A673 (cell line): ENCODE measurements at regions not wholly inside any gene's neighbourhood (a gene's known extent, or its start where the extent isn't known, plus 50 kb on each side); places are given as distances from the start of the nearest gene placed in this dataset.
A peak's percentile ranks its signal among the peaks of the same experiment; 100 is the strongest.
"Not testable (repeated sequence)": the region's sequence is repeated elsewhere in the genome, so short reads cannot be mapped to it uniquely, and the experiment has no call there.

Experiments
- BruUV-seq: library from RNA; stranded (reverse); fragments of 400-500 nt; replicated peaks from 2 replicates; lab custom pipeline; 2021; lab: Mats Ljungman, UMichigan
- CTCF ChIA-PET: fragments of 300-600 bp; sonication (Branson Sonifier 250); formaldehyde crosslinking; loops from one replicate; lab custom pipeline; 2022; ENCODE audit warnings: antibody characterized with exemption; lab: Charles Lee
- POLR2A ChIA-PET: fragments of 300-600 bp; sonication (Branson Sonifier 250); formaldehyde crosslinking; loops from one replicate; lab custom pipeline; 2022; ENCODE audit warnings: antibody characterized with exemption; ENCODE audit not compliant: low non-redundant PET; lab: Charles Lee
- DNase-seq: peaks from one replicate; pipeline ENCODE4 v3.0.0-alpha.2; 2015; ENCODE audit warnings: low spot score
- H3K27ac ChIP-seq: fragments of 200-600 bp; sonication (generic); 2 replicates; pipeline ENCODE4 v1.5.1; 2016; ENCODE audit warnings: mixed run types, low read depth, mild to moderate bottlenecking, mixed read lengths, antibody characterized with exemption, low read length; ENCODE audit not compliant: poor library complexity, severe bottlenecking
- H3K27me3 ChIP-seq: fragments of 200-600 bp; sonication (generic); replicated peaks from 2 replicates; pipeline ENCODE4 v1.6.1; 2017; ENCODE audit warnings: mixed run types, low read depth, mild to moderate bottlenecking, mixed read lengths, antibody characterized with exemption, low read length; ENCODE audit not compliant: insufficient read depth, poor library complexity
- H3K36me3 ChIP-seq: fragments of 200-600 bp; sonication (generic); 2 replicates; pipeline ENCODE4 v1.6.1; 2016; ENCODE audit warnings: mixed run types, mild to moderate bottlenecking, mixed read lengths, antibody characterized with exemption, low read length; ENCODE audit not compliant: insufficient read depth, poor library complexity, severe bottlenecking
- H3K4me1 ChIP-seq: fragments of 200-600 bp; sonication (generic); 2 replicates; pipeline ENCODE4 v1.6.1; 2017; ENCODE audit warnings: mixed run types, mild to moderate bottlenecking, mixed read lengths, antibody characterized with exemption, low read length; ENCODE audit not compliant: insufficient read depth, poor library complexity, severe bottlenecking
- H3K4me3 ChIP-seq: fragments of 200-600 bp; sonication (generic); 2 replicates; pipeline ENCODE4 v1.5.1; 2016; ENCODE audit warnings: low read depth, mixed run types, mild to moderate bottlenecking, mixed read lengths, low read length; ENCODE audit not compliant: poor library complexity, severe bottlenecking
- H3K9me3 ChIP-seq: fragments of 200-600 bp; sonication (generic); 2 replicates; pipeline ENCODE4 v1.6.1; 2016; ENCODE audit warnings: mixed run types, low read depth, mild to moderate bottlenecking, mixed read lengths, antibody characterized with exemption, low read length; ENCODE audit not compliant: poor library complexity, severe bottlenecking
- CTCF ChIP-seq: fragments of 300-800, 200-600 bp; sonication (generic); conservative IDR thresholded peaks from 2 replicates; pipeline ENCODE4 v1.5.1; 2017; ENCODE audit warnings: low read depth, mild to moderate bottlenecking, antibody characterized with exemption, low read length, moderate library complexity, mixed read lengths
- EZH2 ChIP-seq: fragments of 200-600 bp; sonication (generic); IDR thresholded peaks from 2 replicates; pipeline ENCODE4 v1.6.1; 2017; ENCODE audit warnings: borderline replicate concordance, low read depth, mild to moderate bottlenecking, mixed read lengths, antibody characterized with exemption, low read length; ENCODE audit not compliant: poor library complexity, severe bottlenecking
- intact Hi-C: fragments of 100-400 bp; cut with micrococcal nuclease; formaldehyde crosslinking; loops from one replicate; pipeline ENCODE4 v1.10.0; 2022; ENCODE audit not compliant: unreplicated experiment

GRCh38 chr20:54347166-54347833, 128.1 kb upstream of the DOK5 start:
- Histone ChIP-seq H3K36me3 (no peaks in the 10 kb centered on the region), H3K4me1 (peaks cover 43% of the 10 kb centered on the region), H3K9me3 (no peaks in the 10 kb centered on the region), H3K27ac (no peak overlapping the region), H3K27me3 (no peaks in the 10 kb centered on the region), H3K4me3 (no peak overlapping the region)
- no peak for DNase-seq
- TF ChIP-seq CTCF (no peak), EZH2 (no peak)
- CTCF ChIA-PET: no interaction called here
- no TSS peak for BruUV-seq
- POLR2A ChIA-PET: interaction anchor here (0.6 kb wide), 1 partner anchor 71 kb away, joined by 3 read pairs; no protein-coding TSS in a partner anchor
- intact Hi-C loops: no loop called here

- no peak for TF ChIP-seq EZH2
- TF ChIP-seq CTCF: no peak
- no peaks in the 10 kb centered on the region for H3K9me3 ChIP-seq
- H3K4me1 ChIP-seq: peaks cover 33% of the 10 kb centered on the region
- no peak for DNase-seq
- H3K36me3 ChIP-seq: no peaks in the 10 kb centered on the region
- CTCF ChIA-PET: no interaction called here
- H3K27ac ChIP-seq: peak overlapping the region; percentile 1
- POLR2A ChIA-PET: no interaction called here
- BruUV-seq: no TSS peak
- intact Hi-C loops: no loop called here
- H3K4me3 ChIP-seq: no peak overlapping the region
- no peaks in the 10 kb centered on the region for H3K27me3 ChIP-seq
Measured at GRCh38 chr20:54350415-54350814, 125.0 kb upstream of the DOK5 start.

- peak overlapping the region; percentile 10 for H3K27ac ChIP-seq
- CTCF ChIA-PET: no interaction called here
Measured at GRCh38 chr20:54351371-54352136, 123.8 kb upstream of the DOK5 start.

GRCh38 chr20:54352541-54352940, 122.9 kb upstream of the DOK5 start:
- intact Hi-C loops, BruUV-seq, CTCF ChIA-PET: not testable (repeated sequence)

More at GRCh38 chr20:54351371-54352136, 123.8 kb upstream of the DOK5 start:
- Histone ChIP-seq H3K27me3 (no peaks in the 10 kb centered on the region), H3K4me1 (peaks cover 22% of the 10 kb centered on the region), H3K9me3 (no peaks in the 10 kb centered on the region), H3K36me3 (no peaks in the 10 kb centered on the region), H3K4me3 (no peak overlapping the region)
- TF ChIP-seq EZH2: no peak
- no peak for TF ChIP-seq CTCF
- DNase-seq: peak; percentile 71
- BruUV-seq: no TSS peak
- intact Hi-C loops: no loop called here
- POLR2A ChIA-PET: no interaction called here

More at GRCh38 chr20:54352541-54352940, 122.9 kb upstream of the DOK5 start:
- POLR2A ChIA-PET, H3K9me3 ChIP-seq, H3K27ac ChIP-seq, H3K36me3 ChIP-seq, DNase-seq, H3K4me3 ChIP-seq, H3K27me3 ChIP-seq: not testable (repeated sequence)
- peaks cover 21% of the 10 kb centered on the region for H3K4me1 ChIP-seq
